Ishikawa (cell line): ENCODE measurements at regions not wholly inside any gene's neighbourhood (a gene's known extent, or its start where the extent isn't known, plus 50 kb on each side); places are given as distances from the start of the nearest gene placed in this dataset.

ENCODE experiments used
- CEBPB ChIP-seq: IDR thresholded peaks from 2 replicates; pipeline ENCODE4 v1.6.1; 2012
- CREB1 ChIP-seq: IDR thresholded peaks from 2 replicates; pipeline ENCODE4 v1.6.1; 2012; ENCODE audit warnings: low read depth
- EGR1 ChIP-seq: IDR thresholded peaks from 2 replicates; pipeline ENCODE4 v1.6.1; 2012
- EP300 ChIP-seq: IDR thresholded peaks from 2 replicates; pipeline ENCODE4 v1.6.1; 2012; ENCODE audit warnings: borderline replicate concordance
- FOXM1 ChIP-seq: IDR thresholded peaks from 2 replicates; pipeline ENCODE4 v1.6.1; 2012; ENCODE audit warnings: low read depth, borderline replicate concordance
- MAX ChIP-seq: IDR thresholded peaks from 2 replicates; pipeline ENCODE4 v1.6.1; 2012
- NFIC ChIP-seq: IDR thresholded peaks from 2 replicates; pipeline ENCODE4 v1.6.1; 2012
- RAD21 ChIP-seq: IDR thresholded peaks from 2 replicates; pipeline ENCODE4 v1.6.1; 2012; ENCODE audit warnings: low read depth
- REST ChIP-seq: IDR thresholded peaks from 2 replicates; pipeline ENCODE4 v1.6.1; 2012; ENCODE audit warnings: low read depth, mild to moderate bottlenecking
- TAF1 ChIP-seq: IDR thresholded peaks from 2 replicates; pipeline ENCODE4 v1.6.1; 2012; ENCODE audit warnings: low read depth, mild to moderate bottlenecking
- TCF12 ChIP-seq: IDR thresholded peaks from 2 replicates; pipeline ENCODE4 v1.6.1; 2012; ENCODE audit warnings: low read depth
- TEAD4 ChIP-seq: IDR thresholded peaks from 2 replicates; pipeline ENCODE4 v1.6.1; 2012
- USF1 ChIP-seq: IDR thresholded peaks from 2 replicates; pipeline ENCODE4 v1.6.1; 2012
- YY1 ChIP-seq: IDR thresholded peaks from 2 replicates; pipeline ENCODE4 v1.6.1; 2012; ENCODE audit warnings: low read depth
- ZBTB7A ChIP-seq: IDR thresholded peaks from 2 replicates; pipeline ENCODE4 v1.6.1; 2012; ENCODE audit warnings: low read depth

- TF ChIP-seq NFIC, result no peak
Observed at GRCh38 chr5:158465086-158465972, 606.4 kb upstream of the CLINT1 start.

GRCh38 chr5:158464383-158464782, 605.4 kb upstream of the CLINT1 start:
- TF ChIP-seq NFIC (no peak), CREB1 (no peak), FOXM1 (no peak), EGR1 (no peak), TAF1 (no peak), TCF12 (no peak), ZBTB7A (no peak), YY1 (no peak), RAD21 (no peak), CEBPB (no peak), USF1 (no peak), TEAD4 (no peak), MAX (no peak), EP300 (no peak), REST (no peak)

GRCh38 chr5:158463938-158464337, 605.0 kb upstream of the CLINT1 start:
- TF ChIP-seq REST (no peak), RAD21 (no peak), CREB1 (no peak), NFIC (no peak), EGR1 (no peak), TAF1 (no peak)

GRCh38 chr5:158463188-158463587, 604.2 kb upstream of the CLINT1 start:
- TF ChIP-seq CREB1, result no peak
- no peak for TF ChIP-seq YY1
- TF ChIP-seq NFIC, result no peak
- no peak for TF ChIP-seq TEAD4
- TF ChIP-seq MAX, result no peak
- TF ChIP-seq USF1, result no peak
- no peak for TF ChIP-seq EP300
- no peak for TF ChIP-seq FOXM1
- TF ChIP-seq TAF1, result no peak
- no peak for TF ChIP-seq RAD21
- no peak for TF ChIP-seq TCF12
- TF ChIP-seq REST, result no peak
- no peak for TF ChIP-seq CEBPB
- TF ChIP-seq ZBTB7A, result no peak
- TF ChIP-seq EGR1, result no peak
